GM19324 (cell line): ENCODE measurements at regions not wholly inside any gene's neighbourhood (a gene's known extent, or its start where the extent isn't known, plus 50 kb on each side); places are given as distances from the start of the nearest gene placed in this dataset.
"Not testable (repeated sequence)": the region's sequence is repeated elsewhere in the genome, so short reads cannot be mapped to it uniquely, and the experiment has no call there.

ENCODE experiments used
- ATAC-seq: cut with Tn5 transposase; IDR thresholded peaks from one replicate; pipeline ENCODE4 v1.9.1; 2021; ENCODE audit warnings: mild to moderate bottlenecking, moderate library complexity; ENCODE audit not compliant: unreplicated experiment, low FRiP score

- ATAC-seq = not testable (repeated sequence)
Observed at GRCh38 chr18:1521588-1522248, 617.0 kb downstream of the ADCYAP1 start.

GRCh38 chr18:1522249-1522615 lies 617.6 kb downstream of the ADCYAP1 start:
- ATAC-seq = no peak

GRCh38 chr18:1526991-1527390 lies 622.3 kb downstream of the ADCYAP1 start:
- ATAC-seq = no peak

GRCh38 chr18:1527805-1528204 lies 623.1 kb downstream of the ADCYAP1 start:
- ATAC-seq = no peak

- ATAC-seq = no peak
Observed at GRCh38 chr18:1528447-1528846, 623.8 kb downstream of the ADCYAP1 start.

- no peak for ATAC-seq
Observed at GRCh38 chr18:1528964-1529509, 624.4 kb downstream of the ADCYAP1 start.

- ATAC-seq = no peak
Observed at GRCh38 chr18:1530650-1531049, 626.0 kb downstream of the ADCYAP1 start.

GRCh38 chr18:1539276-1539675 lies 634.6 kb downstream of the ADCYAP1 start:
- no peak for ATAC-seq

- ATAC-seq = no peak
Observed at GRCh38 chr18:1541478-1541877, 636.8 kb downstream of the ADCYAP1 start.

GRCh38 chr18:1542230-1542774 lies 637.6 kb downstream of the ADCYAP1 start:
- ATAC-seq = no peak

- no peak for ATAC-seq
Observed at GRCh38 chr18:1544016-1544415, 639.3 kb downstream of the ADCYAP1 start.

GRCh38 chr18:1557711-1558110 lies 653.0 kb downstream of the ADCYAP1 start:
- ATAC-seq = not testable (repeated sequence)

- no peak for ATAC-seq
Observed at GRCh38 chr18:1559563-1559962, 654.9 kb downstream of the ADCYAP1 start.

GRCh38 chr18:1564793-1565192 lies 660.1 kb downstream of the ADCYAP1 start:
- ATAC-seq = no peak

- ATAC-seq = no peak
Observed at GRCh38 chr18:1571206-1571605, 666.5 kb downstream of the ADCYAP1 start.

- no peak for ATAC-seq
Observed at GRCh38 chr18:1573732-1574131, 669.1 kb downstream of the ADCYAP1 start.

GRCh38 chr18:1575084-1575483 lies 670.4 kb downstream of the ADCYAP1 start:
- ATAC-seq = no peak

- no peak for ATAC-seq
Observed at GRCh38 chr18:1578505-1578904, 673.8 kb downstream of the ADCYAP1 start.

GRCh38 chr18:1581581-1581980 lies 676.9 kb downstream of the ADCYAP1 start:
- no peak for ATAC-seq

- no peak for ATAC-seq
Observed at GRCh38 chr18:1585881-1586488, 681.3 kb downstream of the ADCYAP1 start.

GRCh38 chr18:1593091-1593490 lies 688.4 kb downstream of the ADCYAP1 start:
- ATAC-seq = no peak

GRCh38 chr18:1595195-1595594 lies 690.5 kb downstream of the ADCYAP1 start:
- ATAC-seq = no peak
